AG04450 (cell line): ENCODE measurements at regions not wholly inside any gene's neighbourhood (a gene's known extent, or its start where the extent isn't known, plus 50 kb on each side); places are given as distances from the start of the nearest gene placed in this dataset.

Source experiments
- CTCF ChIA-PET: fragments of 300-600, 350-600 bp; formaldehyde crosslinking; extraction: SDS; loops from one replicate; lab custom pipeline; 2022; ENCODE audit warnings: antibody characterized with exemption, inconsistent platforms; lab: Charles Lee
- POLR2A ChIA-PET: fragments of 350-600 bp; formaldehyde crosslinking; extraction: SDS; loops from one replicate; lab custom pipeline; 2021; ENCODE audit warnings: antibody characterized with exemption, inconsistent platforms; lab: Yijun Ruan, JAX
- DNase-seq: peaks from one replicate; pipeline ENCODE4 v3.0.0-alpha.2; 2011; ENCODE audit warnings: low read depth, low spot score
- H3K27ac ChIP-seq: one replicate; pipeline ENCODE4 v1.5.1; 2012; ENCODE audit warnings: low read depth, low read length, control low read depth
- H3K27me3 ChIP-seq: one replicate; pipeline ENCODE4 v1.6.0; 2012; ENCODE audit warnings: low read length; ENCODE audit not compliant: control insufficient read depth, insufficient read depth
- H3K4me3 ChIP-seq: 2 replicates; pipeline ENCODE4 v1.5.1; 2011; ENCODE audit warnings: mild to moderate bottlenecking, low read depth, low read length, control low read depth
- H3K9me3 ChIP-seq: 2 replicates; pipeline ENCODE4 v1.5.1; 2012; ENCODE audit warnings: low read length; ENCODE audit not compliant: control insufficient read depth, insufficient read depth
- TF ChIP-seq, protein P1 (sequence below): IDR thresholded peaks from 2 replicates; pipeline ENCODE4 v1.5.1; 2011; ENCODE audit warnings: low read depth, low read length, control low read depth, inconsistent platforms

DNA sequence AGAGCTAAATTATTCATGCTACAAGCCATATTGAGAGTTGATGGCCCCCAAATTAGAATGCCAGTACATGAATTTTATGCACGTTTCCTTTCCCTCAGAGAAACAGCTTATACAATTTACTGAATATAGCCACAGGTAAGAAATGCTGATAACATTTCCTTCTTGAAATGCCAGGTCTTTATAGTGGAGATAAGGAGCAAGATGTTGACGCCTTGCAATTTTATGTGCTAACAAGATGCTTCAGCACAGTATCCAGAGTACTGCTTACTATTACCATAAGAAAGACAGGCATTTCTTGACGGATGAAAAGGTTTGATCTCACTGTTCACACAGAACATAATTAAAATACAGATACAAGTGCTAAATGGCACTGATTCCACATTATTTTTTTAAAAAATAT is 223.2 kb upstream of the CTSO start:
- ChIA-PET POLR2A (no interaction called here), CTCF (interaction anchor here (2.2 kb wide), 1 partner anchor 9 kb away, joined by 8 read pairs; no protein-coding TSS in a partner anchor)
- DNase-seq = no peak
- no peaks in the 10 kb centered on the region for H3K27me3 ChIP-seq
- no peak overlapping the region for H3K27ac ChIP-seq
- no peak overlapping the region for H3K4me3 ChIP-seq
- TF ChIP-seq, protein P1, sequence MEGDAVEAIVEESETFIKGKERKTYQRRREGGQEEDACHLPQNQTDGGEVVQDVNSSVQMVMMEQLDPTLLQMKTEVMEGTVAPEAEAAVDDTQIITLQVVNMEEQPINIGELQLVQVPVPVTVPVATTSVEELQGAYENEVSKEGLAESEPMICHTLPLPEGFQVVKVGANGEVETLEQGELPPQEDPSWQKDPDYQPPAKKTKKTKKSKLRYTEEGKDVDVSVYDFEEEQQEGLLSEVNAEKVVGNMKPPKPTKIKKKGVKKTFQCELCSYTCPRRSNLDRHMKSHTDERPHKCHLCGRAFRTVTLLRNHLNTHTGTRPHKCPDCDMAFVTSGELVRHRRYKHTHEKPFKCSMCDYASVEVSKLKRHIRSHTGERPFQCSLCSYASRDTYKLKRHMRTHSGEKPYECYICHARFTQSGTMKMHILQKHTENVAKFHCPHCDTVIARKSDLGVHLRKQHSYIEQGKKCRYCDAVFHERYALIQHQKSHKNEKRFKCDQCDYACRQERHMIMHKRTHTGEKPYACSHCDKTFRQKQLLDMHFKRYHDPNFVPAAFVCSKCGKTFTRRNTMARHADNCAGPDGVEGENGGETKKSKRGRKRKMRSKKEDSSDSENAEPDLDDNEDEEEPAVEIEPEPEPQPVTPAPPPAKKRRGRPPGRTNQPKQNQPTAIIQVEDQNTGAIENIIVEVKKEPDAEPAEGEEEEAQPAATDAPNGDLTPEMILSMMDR = no peak
- no peaks in the 10 kb centered on the region for H3K9me3 ChIP-seq

DNA sequence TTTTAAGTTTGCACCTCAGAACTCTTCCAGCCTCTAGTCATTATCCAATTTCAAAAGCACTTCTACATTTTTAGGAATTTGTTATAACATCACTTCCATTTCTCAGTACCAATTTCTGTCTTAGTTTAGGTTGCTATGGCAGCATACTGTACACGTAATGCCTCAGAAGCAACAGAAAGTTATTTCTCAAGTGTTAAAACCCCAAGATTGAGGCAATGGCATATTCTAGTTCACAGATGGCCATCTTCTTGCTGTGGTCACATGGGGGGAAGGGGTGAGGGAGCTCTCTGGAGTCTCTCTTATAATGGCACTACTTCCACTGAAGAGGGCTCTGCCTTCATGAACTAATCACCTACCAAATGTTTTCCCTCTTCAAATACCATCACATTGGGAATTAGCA is 220.3 kb upstream of the CTSO start:
- H3K9me3 ChIP-seq = no peaks in the 10 kb centered on the region
- no peak for DNase-seq
- no peaks in the 10 kb centered on the region for H3K27me3 ChIP-seq
- H3K27ac ChIP-seq = no peak overlapping the region
- no peak overlapping the region for H3K4me3 ChIP-seq
- CTCF ChIA-PET = interaction anchor here (1.1 kb wide), 1 partner anchor 204 kb away, joined by 3 read pairs; no protein-coding TSS in a partner anchor
- TF ChIP-seq, protein P1 = no peak
- POLR2A ChIA-PET = no interaction called here

- no peak for DNase-seq
- no peak overlapping the region for H3K4me3 ChIP-seq
- TF ChIP-seq, protein P1 = no peak
- POLR2A ChIA-PET = no interaction called here
- no peaks in the 10 kb centered on the region for H3K27me3 ChIP-seq
- CTCF ChIA-PET = interaction anchor here (1.1 kb wide), 1 partner anchor 204 kb away, joined by 3 read pairs; no protein-coding TSS in a partner anchor
- H3K9me3 ChIP-seq = no peaks in the 10 kb centered on the region
- H3K27ac ChIP-seq = no peak overlapping the region
These were observed 219.8 kb upstream of the CTSO start for GRCh38 chr4:156173486-156173885.

DNA sequence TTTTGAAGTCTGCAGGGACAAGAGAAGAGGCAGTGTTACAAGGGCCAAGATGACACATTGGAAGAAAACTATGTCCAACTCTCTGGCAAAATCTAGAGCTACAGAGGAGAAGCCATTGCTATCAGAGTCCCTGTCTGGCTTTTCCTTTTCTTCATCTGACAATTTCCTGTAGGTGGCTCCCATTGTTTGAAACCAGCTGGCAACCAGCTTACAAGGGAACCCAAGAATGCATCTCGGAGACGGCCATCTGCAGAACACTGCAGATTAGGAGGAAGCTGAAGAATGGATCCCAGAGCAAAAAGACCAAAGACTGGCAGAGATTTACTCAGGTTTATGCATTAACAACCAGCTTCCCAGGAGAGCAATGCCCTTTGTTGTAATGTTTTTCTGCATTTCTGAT is 216.2 kb upstream of the CTSO start:
- DNase-seq = no peak
- POLR2A ChIA-PET = no interaction called here
- Histone ChIP-seq H3K27me3 (no peaks in the 10 kb centered on the region), H3K4me3 (no peak overlapping the region), H3K9me3 (no peaks in the 10 kb centered on the region), H3K27ac (no peak overlapping the region)
- TF ChIP-seq, protein P1 = no peak
- CTCF ChIA-PET = interaction anchor here (0.7 to 2.4 kb wide), 8 partner anchors 8 to 1013 kb away, joined by 3 to 10 read pairs (median 4); no protein-coding TSS in a partner anchor

GRCh38 chr4:156169011-156169410 is 215.3 kb upstream of the CTSO start:
- ChIA-PET CTCF (interaction anchor here (0.6 to 2.4 kb wide), 14 partner anchors 9 to 1049 kb away, joined by 3 to 10 read pairs (median 5); no protein-coding TSS in a partner anchor), POLR2A (no interaction called here)
- DNase-seq = peak; percentile 79

More at GRCh38 chr4:156169011-156169410, 215.3 kb upstream of the CTSO start:
- H3K9me3 ChIP-seq = no peaks in the 10 kb centered on the region
- no peaks in the 10 kb centered on the region for H3K27me3 ChIP-seq
- TF ChIP-seq, protein P1 = peak; percentile 84
- no peak overlapping the region for H3K4me3 ChIP-seq
- no peak overlapping the region for H3K27ac ChIP-seq
